PFSK-1 (cell line): ENCODE measurements at regions not wholly inside any gene's neighbourhood (a gene's known extent, or its start where the extent isn't known, plus 50 kb on each side); places are given as distances from the start of the nearest gene placed in this dataset.

Experiments
- FOXP2 ChIP-seq: optimal IDR thresholded peaks from 2 replicates; pipeline ENCODE3; 2011; ENCODE audit warnings: borderline replicate concordance, control low read depth, inconsistent platforms; ENCODE audit not compliant: insufficient read depth; ENCODE audit errors: extremely low read length, extremely low read depth
- POLR2AphosphoS5 ChIP-seq: IDR thresholded peaks from 2 replicates; pipeline ENCODE4 v1.6.1; 2012; ENCODE audit warnings: low read depth, mild to moderate bottlenecking, control low read depth, low read length, moderate library complexity
- REST ChIP-seq, 2 experiments: IDR thresholded peaks; 2 replicates each; pipeline versions ENCODE4 v1.6.1 to v1.8.0; 2011 to 2012; ENCODE audit warnings: low read depth in 2 of 2, low read length in 2 of 2, control low read depth in 1 of 2, inconsistent platforms in 1 of 2, mild to moderate bottlenecking in 1 of 2, moderate library complexity in 1 of 2; ENCODE audit not compliant: insufficient read depth in 1 of 2
- SIN3A ChIP-seq: IDR thresholded peaks from 2 replicates; pipeline ENCODE4 v1.6.1; 2012; ENCODE audit warnings: mild to moderate bottlenecking, low read length, moderate library complexity, borderline replicate concordance; ENCODE audit not compliant: insufficient read depth
- TAF1 ChIP-seq: IDR thresholded peaks from 2 replicates; pipeline ENCODE4 v1.6.1; 2012; ENCODE audit warnings: low read length, control low read depth, borderline replicate concordance; ENCODE audit not compliant: insufficient read depth

- no peak for TF ChIP-seq REST (IDR thresholded peaks at IDR 0.05; ENCODE audit: insufficient read depth in 1 of 2, low read depth in 2 of 2, low read length in 2 of 2)
- TF ChIP-seq FOXP2: no peak
- no peak for TF ChIP-seq POLR2AphosphoS5
- TF ChIP-seq TAF1: no peak
- no peak for TF ChIP-seq SIN3A
Measured at GRCh38 chr11:98296091-98296880, 724.5 kb upstream of the CNTN5 start.

GRCh38 chr11:98300719-98301118 lies 720.0 kb upstream of the CNTN5 start:
- no peak for TF ChIP-seq REST (IDR thresholded peaks at IDR 0.05; ENCODE audit: insufficient read depth in 1 of 2, low read depth in 2 of 2, low read length in 2 of 2)
- TF ChIP-seq POLR2AphosphoS5: no peak
- no peak for TF ChIP-seq SIN3A
- no peak for TF ChIP-seq FOXP2
- no peak for TF ChIP-seq TAF1

GRCh38 chr11:98307827-98308491 lies 712.8 kb upstream of the CNTN5 start:
- TF ChIP-seq FOXP2 (no peak), TAF1 (no peak), SIN3A (no peak), POLR2AphosphoS5 (no peak), REST (IDR thresholded peaks at IDR 0.05; ENCODE audit: insufficient read depth in 1 of 2, low read depth in 2 of 2, low read length in 2 of 2) (no peak)

GRCh38 chr11:98358551-98358950 lies 662.2 kb upstream of the CNTN5 start:
- TF ChIP-seq REST (IDR thresholded peaks at IDR 0.05; ENCODE audit: insufficient read depth in 1 of 2, low read depth in 2 of 2, low read length in 2 of 2) (no peak), TAF1 (no peak), FOXP2 (no peak), SIN3A (no peak), POLR2AphosphoS5 (no peak)

- TF ChIP-seq SIN3A: no peak
- no peak for TF ChIP-seq REST (IDR thresholded peaks at IDR 0.05; ENCODE audit: insufficient read depth in 1 of 2, low read depth in 2 of 2, low read length in 2 of 2)
- no peak for TF ChIP-seq POLR2AphosphoS5
- TF ChIP-seq FOXP2: no peak
- TF ChIP-seq TAF1: no peak
Measured at GRCh38 chr11:98365190-98365589, 655.6 kb upstream of the CNTN5 start.
